ENCODE measurements at regions not wholly inside any gene's neighbourhood (a gene's known extent, or its start where the extent isn't known, plus 50 kb on each side); places are given as distances from the start of the nearest gene placed in this dataset.

DNA sequence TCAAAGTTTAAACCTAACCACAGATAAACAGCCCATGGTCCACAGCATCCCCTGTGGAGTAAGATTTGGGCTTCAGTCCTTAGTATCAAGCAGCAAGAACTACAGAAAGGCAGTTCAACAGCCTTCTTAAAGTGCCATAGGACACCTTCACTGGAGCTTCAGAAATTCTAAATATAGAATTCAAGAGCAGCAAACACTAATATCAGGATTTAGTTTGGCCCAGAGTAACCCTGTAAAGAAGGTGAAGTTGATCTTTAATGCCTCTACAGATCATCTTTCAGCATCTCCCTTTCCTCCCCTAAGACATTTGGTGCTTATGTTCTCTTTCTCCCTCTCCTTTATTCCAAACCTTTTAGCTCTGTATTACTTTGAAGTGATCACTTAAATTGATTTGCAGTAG lies 59.5 kb upstream of the ARHGAP5 start:
- Histone ChIP-seq H3K9me3 (ENCODE audit: control insufficient read depth, insufficient read depth, low read length) (no peaks in the 10 kb centered on the region), H3K27me3 (ENCODE audit: control insufficient read depth, low read length) (no peaks in the 10 kb centered on the region), H3K4me3 (ENCODE audit: low read length) (no peak overlapping the region), H3F3A (ENCODE audit: control insufficient read depth, insufficient read depth) (no peaks in the 10 kb centered on the region), H3K9me2 (replicated peaks; ENCODE audit: control insufficient read depth, low read length) (no peaks in the 10 kb centered on the region), H3K79me2 (ENCODE audit: control insufficient read depth, low read length) (no peaks in the 10 kb centered on the region), H3K36me3 (ENCODE audit: control insufficient read depth, low read length) (no peaks in the 10 kb centered on the region), H3K4me1 (ENCODE audit: control insufficient read depth, low read length) (no peaks in the 10 kb centered on the region), H4K20me1 (ENCODE audit: control insufficient read depth, insufficient read depth, low read depth, low read length) (no peaks in the 10 kb centered on the region), H3K4me2 (ENCODE audit: low read length) (no peak overlapping the region), H3K27ac (ENCODE audit: low read depth, low read length) (no peak overlapping the region)
- no peak for TF ChIP-seq EZH2phosphoT487 (IDR thresholded peaks at IDR 0.05; ENCODE audit: borderline replicate concordance, low read length)
- TF ChIP-seq, protein P1, sequence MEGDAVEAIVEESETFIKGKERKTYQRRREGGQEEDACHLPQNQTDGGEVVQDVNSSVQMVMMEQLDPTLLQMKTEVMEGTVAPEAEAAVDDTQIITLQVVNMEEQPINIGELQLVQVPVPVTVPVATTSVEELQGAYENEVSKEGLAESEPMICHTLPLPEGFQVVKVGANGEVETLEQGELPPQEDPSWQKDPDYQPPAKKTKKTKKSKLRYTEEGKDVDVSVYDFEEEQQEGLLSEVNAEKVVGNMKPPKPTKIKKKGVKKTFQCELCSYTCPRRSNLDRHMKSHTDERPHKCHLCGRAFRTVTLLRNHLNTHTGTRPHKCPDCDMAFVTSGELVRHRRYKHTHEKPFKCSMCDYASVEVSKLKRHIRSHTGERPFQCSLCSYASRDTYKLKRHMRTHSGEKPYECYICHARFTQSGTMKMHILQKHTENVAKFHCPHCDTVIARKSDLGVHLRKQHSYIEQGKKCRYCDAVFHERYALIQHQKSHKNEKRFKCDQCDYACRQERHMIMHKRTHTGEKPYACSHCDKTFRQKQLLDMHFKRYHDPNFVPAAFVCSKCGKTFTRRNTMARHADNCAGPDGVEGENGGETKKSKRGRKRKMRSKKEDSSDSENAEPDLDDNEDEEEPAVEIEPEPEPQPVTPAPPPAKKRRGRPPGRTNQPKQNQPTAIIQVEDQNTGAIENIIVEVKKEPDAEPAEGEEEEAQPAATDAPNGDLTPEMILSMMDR (IDR thresholded peaks at IDR 0.05; ENCODE audit: low read depth, low read length, poor library complexity, severe bottlenecking): no peak

DNA sequence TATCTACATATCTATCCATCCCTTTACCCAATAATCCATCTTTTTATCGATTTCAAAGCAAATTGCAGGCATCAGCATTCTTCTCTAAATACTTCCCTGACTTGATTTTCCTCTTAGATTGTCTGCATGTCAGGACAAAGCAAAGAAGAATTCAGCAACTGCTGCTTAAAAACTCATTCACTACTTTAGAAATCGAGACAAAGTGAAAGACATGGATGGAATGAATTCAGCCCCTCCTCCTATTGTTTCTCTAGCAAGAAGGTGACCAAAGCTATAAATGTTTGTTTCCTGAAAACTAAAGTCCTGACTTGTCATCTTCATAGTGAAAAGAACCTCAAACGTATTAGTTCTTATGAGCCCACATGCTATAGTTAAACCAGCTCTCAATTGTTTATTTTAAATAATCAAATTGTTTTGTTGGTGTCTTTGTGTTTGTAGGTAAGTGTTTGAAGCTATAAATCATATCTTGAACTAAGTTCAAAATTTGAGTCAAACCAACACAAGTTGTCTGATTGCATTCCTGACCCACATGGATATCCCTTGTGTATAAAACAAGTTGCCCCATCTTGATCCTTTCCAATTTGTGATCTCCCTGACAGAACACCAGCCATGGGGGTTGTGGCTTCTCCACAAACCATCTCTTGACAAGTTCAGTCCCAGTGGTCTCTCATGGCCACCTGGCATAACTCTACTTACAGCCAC lies 58.6 kb upstream of the ARHGAP5 start:
- Histone ChIP-seq H3K4me1 (ENCODE audit: control insufficient read depth, low read length) (no peaks in the 10 kb centered on the region), H3K36me3 (ENCODE audit: control insufficient read depth, low read length) (no peaks in the 10 kb centered on the region), H3K79me2 (ENCODE audit: control insufficient read depth, low read length) (no peaks in the 10 kb centered on the region), H3K9me2 (replicated peaks; ENCODE audit: control insufficient read depth, low read length) (no peaks in the 10 kb centered on the region), H3K4me3 (ENCODE audit: low read length) (no peak overlapping the region), H3K27me3 (ENCODE audit: control insufficient read depth, low read length) (no peaks in the 10 kb centered on the region), H3F3A (ENCODE audit: control insufficient read depth, insufficient read depth) (no peaks in the 10 kb centered on the region), H3K4me2 (ENCODE audit: low read length) (no peak overlapping the region), H3K27ac (ENCODE audit: low read depth, low read length) (no peak overlapping the region), H4K20me1 (ENCODE audit: control insufficient read depth, insufficient read depth, low read depth, low read length) (no peaks in the 10 kb centered on the region), H3K9me3 (ENCODE audit: control insufficient read depth, insufficient read depth, low read length) (no peaks in the 10 kb centered on the region)
- TF ChIP-seq, protein P1 (IDR thresholded peaks at IDR 0.05; ENCODE audit: low read depth, low read length, poor library complexity, severe bottlenecking): no peak

DNA sequence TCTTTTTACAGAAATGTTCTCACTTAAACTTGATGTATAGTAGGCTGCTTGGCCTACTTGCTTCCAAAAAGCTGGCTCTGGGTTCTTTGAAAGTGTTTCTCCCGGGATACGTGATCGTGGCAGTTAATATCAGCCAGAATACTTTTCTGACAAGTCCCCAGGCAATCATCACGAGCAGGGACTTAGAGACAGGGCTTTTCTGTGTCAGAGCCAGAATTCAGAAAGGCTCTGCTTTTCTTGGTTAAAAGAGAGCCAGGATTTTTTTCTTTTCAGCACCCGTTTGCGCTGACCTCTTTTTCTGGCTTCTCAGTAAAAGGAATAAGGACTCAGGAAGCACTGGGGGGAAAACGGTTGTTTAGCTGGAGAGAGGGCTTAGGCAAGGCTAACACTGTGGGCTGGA lies 57.8 kb upstream of the ARHGAP5 start:
- no peaks in the 10 kb centered on the region for H3K36me3 ChIP-seq (ENCODE audit: control insufficient read depth, low read length)
- no peaks in the 10 kb centered on the region for H3K79me2 ChIP-seq (ENCODE audit: control insufficient read depth, low read length)
- H3K4me1 ChIP-seq (ENCODE audit: control insufficient read depth, low read length): no peaks in the 10 kb centered on the region

More for the DNA sequence above, 57.8 kb upstream of the ARHGAP5 start:
- no peaks in the 10 kb centered on the region for H3K9me2 ChIP-seq (replicated peaks; ENCODE audit: control insufficient read depth, low read length)
- no peak overlapping the region for H3K27ac ChIP-seq (ENCODE audit: low read depth, low read length)
- no peaks in the 10 kb centered on the region for H4K20me1 ChIP-seq (ENCODE audit: control insufficient read depth, insufficient read depth, low read depth, low read length)
- no peak overlapping the region for H3K4me3 ChIP-seq (ENCODE audit: low read length)
- no peak for TF ChIP-seq EZH2phosphoT487 (IDR thresholded peaks at IDR 0.05; ENCODE audit: borderline replicate concordance, low read length)
- TF ChIP-seq, protein P1 (IDR thresholded peaks at IDR 0.05; ENCODE audit: low read depth, low read length, poor library complexity, severe bottlenecking): no peak
- H3F3A ChIP-seq (ENCODE audit: control insufficient read depth, insufficient read depth): no peaks in the 10 kb centered on the region
- no peak overlapping the region for H3K4me2 ChIP-seq (ENCODE audit: low read length)
- H3K9me3 ChIP-seq (ENCODE audit: control insufficient read depth, insufficient read depth, low read length): no peaks in the 10 kb centered on the region
- H3K27me3 ChIP-seq (ENCODE audit: control insufficient read depth, low read length): no peaks in the 10 kb centered on the region

Data from DOHH2 (cell line).